GM12878 (cell line): ENCODE measurements at regions not wholly inside any gene's neighbourhood (a gene's known extent, or its start where the extent isn't known, plus 50 kb on each side); places are given as distances from the start of the nearest gene placed in this dataset.

Experiments
- ATAC-seq: fragments of 200-7000 bp; cut with Tn5 transposase; 3 replicates; pipeline ENCODE4 v1.9.1; 2020; ENCODE audit warnings: mild to moderate bottlenecking, moderate library complexity
- BruUV-seq: library from RNA; stranded (reverse); fragments of 400-500 nt; replicated peaks from 2 replicates; lab custom pipeline; 2021; lab: Mats Ljungman, UMichigan
- CTCF ChIA-PET: fragments of 300-600 bp; sonication (Branson Sonifier 250); formaldehyde crosslinking; extraction: SDS; loops from one replicate; lab custom pipeline; 2021; ENCODE audit warnings: inconsistent platforms; lab: Yijun Ruan, JAX
- POLR2A ChIA-PET: fragments of 350-600 bp; formaldehyde crosslinking; extraction: SDS; loops from one replicate; lab custom pipeline; 2021; ENCODE audit warnings: inconsistent platforms; lab: Charles Lee
- RAD21 ChIA-PET: fragments of 300-600 bp; sonication (Branson Sonifier 250); formaldehyde crosslinking; loops from one replicate; lab custom pipeline; 2023; ENCODE audit warnings: antibody characterized with exemption; ENCODE audit not compliant: unreplicated experiment; lab: Charles Lee
- SMC1A ChIA-PET: fragments of 300-600 bp; sonication (Branson Sonifier 250); formaldehyde crosslinking; loops from one replicate; lab custom pipeline; 2023; ENCODE audit not compliant: unreplicated experiment, uncharacterized antibody; lab: Charles Lee
- DNase-seq: peaks from one replicate; pipeline ENCODE4 v3.0.0-alpha.2; 2011; ENCODE audit warnings: low read depth, low spot score
- FAIRE-seq: peaks from 3 replicates; lab custom pipeline; 2011; peaks lifted over from hg19 to GRCh38; lab: Jason Lieb, UNC
- H2AFZ ChIP-seq: 2 replicates; pipeline ENCODE4 v1.6.0; 2011; ENCODE audit warnings: low read depth, low read length, control low read depth; ENCODE audit not compliant: control insufficient read depth
- H3K27ac ChIP-seq: 2 replicates; pipeline ENCODE4 v1.5.1; 2011; ENCODE audit warnings: control low read depth; ENCODE audit not compliant: control insufficient read depth, insufficient read depth
- H3K27me3 ChIP-seq, 2 experiments: replicated peaks in 1 of 2; 2 replicates each; pipeline versions ENCODE4 v1.6.0 to v1.6.1; 2011; ENCODE audit warnings: low read length in 1 of 2; ENCODE audit not compliant: control insufficient read depth in 2 of 2, insufficient read depth in 2 of 2
- H3K36me3 ChIP-seq, 2 experiments: 2 replicates each; pipeline ENCODE4 v1.5.1; 2011; ENCODE audit warnings: low read length in 1 of 2; ENCODE audit not compliant: control insufficient read depth in 2 of 2, insufficient read depth in 2 of 2
- H3K4me1 ChIP-seq: 2 replicates; pipeline ENCODE4 v1.6.1; 2011; ENCODE audit warnings: mild to moderate bottlenecking, low read length, moderate library complexity, mixed read lengths; ENCODE audit not compliant: control insufficient read depth, insufficient read depth
- H3K4me2 ChIP-seq: 2 replicates; pipeline ENCODE4 v1.6.0; 2011; ENCODE audit warnings: control low read depth; ENCODE audit not compliant: control insufficient read depth, insufficient read depth
- H3K4me3 ChIP-seq: fragments of 200-600 bp; sonication (generic); 2 replicates; pipeline ENCODE4 v1.5.1; 2016
- H3K79me2 ChIP-seq: 2 replicates; pipeline ENCODE4 v1.6.0; 2011; ENCODE audit warnings: low read length; ENCODE audit not compliant: control insufficient read depth, insufficient read depth
- H3K9ac ChIP-seq: 2 replicates; pipeline ENCODE4 v1.8.0; 2011; ENCODE audit warnings: low read length, control low read depth, mixed read lengths; ENCODE audit not compliant: control insufficient read depth, insufficient read depth
- H3K9me3 ChIP-seq: replicated peaks from 3 replicates; pipeline ENCODE4 v1.5.1; 2011; ENCODE audit warnings: mild to moderate bottlenecking, low read length; ENCODE audit not compliant: control insufficient read depth, insufficient read depth
- H4K20me1 ChIP-seq: 2 replicates; pipeline ENCODE4 v1.6.0; 2011; ENCODE audit not compliant: control insufficient read depth, insufficient read depth
- ASH2L ChIP-seq: fragments of 300-600, 200-600 bp; sonication (generic); IDR thresholded peaks from 2 replicates; pipeline ENCODE4 v1.6.1; 2017; ENCODE audit warnings: low read depth, mild to moderate bottlenecking, borderline replicate concordance
- BHLHE40 ChIP-seq, 2 experiments: fragments of 450-650 bp in 1 of 2; IDR thresholded peaks; 2 replicates each; pipeline ENCODE4 v1.6.1; 2011 to 2017; ENCODE audit warnings: low read depth in 2 of 2, borderline replicate concordance in 1 of 2, improper control_type of control experiment in 1 of 2, low read length in 1 of 2, mild to moderate bottlenecking in 1 of 2
- DPF2 ChIP-seq: fragments of 450-650 bp; IDR thresholded peaks from 2 replicates; pipeline ENCODE4 v1.6.1; 2017; ENCODE audit warnings: mild to moderate bottlenecking
- EP300 ChIP-seq, 2 experiments: fragments of 150-350 bp in 1 of 2; IDR thresholded peaks; 2 replicates each; pipeline ENCODE4 v1.6.1; 2011 to 2012; ENCODE audit warnings: low read depth in 2 of 2, low read length in 2 of 2, borderline replicate concordance in 1 of 2, improper control_type of control experiment in 1 of 2, inconsistent platforms in 1 of 2; ENCODE audit not compliant: control insufficient read depth in 1 of 2
- HDGF ChIP-seq: fragments of 450-650 bp; IDR thresholded peaks from 2 replicates; pipeline ENCODE4 v1.6.1; 2016; ENCODE audit warnings: antibody characterized with exemption
- IKZF2 ChIP-seq, 2 experiments: fragments of 450-650 bp; IDR thresholded peaks; 2 replicates each; pipeline ENCODE4 v1.6.1; 2017; ENCODE audit warnings: mild to moderate bottlenecking in 2 of 2, moderate library complexity in 2 of 2
- KLF5 ChIP-seq: fragments of 450-650 bp; IDR thresholded peaks from 2 replicates; pipeline ENCODE4 v1.6.1; 2014; ENCODE audit warnings: mild to moderate bottlenecking; ENCODE audit not compliant: partially characterized antibody
- MTA2 ChIP-seq: fragments of 450-650 bp; IDR thresholded peaks from 2 replicates; pipeline ENCODE4 v1.6.1; 2016; ENCODE audit warnings: low read depth, mild to moderate bottlenecking, moderate library complexity
- MTA3 ChIP-seq: IDR thresholded peaks from 2 replicates; pipeline ENCODE4 v1.6.1; 2012; ENCODE audit warnings: low read length, inconsistent platforms, borderline replicate concordance
- NR2C1 ChIP-seq: fragments of 450-650 bp; IDR thresholded peaks from 2 replicates; pipeline ENCODE4 v1.6.1; 2017; ENCODE audit warnings: antibody characterized with exemption, mild to moderate bottlenecking, moderate library complexity
- NR2C2 ChIP-seq: IDR thresholded peaks from 2 replicates; pipeline ENCODE4 v1.6.1; 2011; ENCODE audit warnings: borderline replicate concordance, low read depth; ENCODE audit not compliant: control insufficient read depth, insufficient read length
- TCF7 ChIP-seq: IDR thresholded peaks from 2 replicates; pipeline ENCODE4 v1.6.1; 2014; ENCODE audit warnings: antibody characterized with exemption, borderline replicate concordance
- ZBTB33 ChIP-seq: fragments of 450-650 bp; IDR thresholded peaks from 2 replicates; pipeline ENCODE4 v1.6.1; 2017; ENCODE audit warnings: mild to moderate bottlenecking
- ZNF217 ChIP-seq: fragments of 450-650 bp; IDR thresholded peaks from 2 replicates; pipeline ENCODE4 v1.6.1; 2017; ENCODE audit warnings: antibody characterized with exemption, mild to moderate bottlenecking
- ZSCAN29 ChIP-seq: fragments of 450-650 bp; IDR thresholded peaks from 2 replicates; pipeline ENCODE4 v1.6.1; 2017; ENCODE audit warnings: mild to moderate bottlenecking, moderate library complexity
- WGBS: methylation state at CpG from one replicate; pipeline ENCODE4 v1.1.6; 2016; ENCODE audit warnings: low lambda C conversion rate; ENCODE audit not compliant: insufficient replicate concordance, insufficient coverage; ENCODE audit errors: missing lambda C conversion rate; 5-methylcytosine and 5-hydroxymethylcytosine counted together
- in situ Hi-C: fragments of 300-500 bp; cut with MboI; formaldehyde crosslinking; loops from 9 replicates; pipeline ENCODE4 v1.14.3; 2018; ENCODE audit warnings: mixed read lengths
- intact Hi-C: fragments of 100-400 bp; cut with micrococcal nuclease; formaldehyde crosslinking; loops from one replicate; pipeline ENCODE4 v1.14.2; 2022; ENCODE audit not compliant: unreplicated experiment
- TF ChIP-seq, protein P1 (sequence below): fragments of 450-650 bp; IDR thresholded peaks from 2 replicates; pipeline ENCODE4 v1.6.1; 2016; ENCODE audit warnings: mild to moderate bottlenecking, moderate library complexity, borderline replicate concordance
- TF ChIP-seq, protein P2 (sequence below): fragments of 450-650 bp; IDR thresholded peaks from 2 replicates; pipeline ENCODE4 v1.6.1; 2016; ENCODE audit warnings: mild to moderate bottlenecking

DNA sequence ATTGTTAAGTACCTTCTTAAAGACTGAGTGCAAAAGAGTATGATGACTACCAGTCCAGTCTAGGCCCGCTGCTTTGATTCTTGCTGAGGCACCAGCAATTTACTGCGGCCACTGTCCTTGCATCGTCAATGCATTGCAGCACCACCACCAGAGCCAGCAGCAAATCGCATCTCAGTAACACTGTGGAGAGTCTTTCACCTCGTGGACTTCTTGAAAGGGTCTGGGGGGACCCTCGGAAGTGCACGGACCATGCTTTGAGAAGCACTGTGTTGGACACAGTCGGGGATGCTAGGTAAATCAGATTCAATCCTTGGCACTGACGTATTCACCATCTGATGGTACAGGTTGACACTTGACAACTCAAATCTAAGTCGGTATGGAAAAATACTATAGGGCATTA lies 493.6 kb downstream of the RPS24 start:
- Histone ChIP-seq H3K4me1 (no peaks in the 10 kb centered on the region), H4K20me1 (no peaks in the 10 kb centered on the region), H2AFZ (no peak overlapping the region), H3K9ac (no peak overlapping the region), H3K27me3 (no peaks in the 10 kb centered on the region), H3K4me2 (no peak overlapping the region), H3K9me3 (no peaks in the 10 kb centered on the region), H3K36me3 (no peaks in the 10 kb centered on the region), H3K4me3 (no peak overlapping the region), H3K27ac (no peak overlapping the region), H3K79me2 (no peaks in the 10 kb centered on the region)
- WGBS = 33% methylated on average over 10 of the region's 10 CpGs
- no peak for FAIRE-seq
- ChIA-PET POLR2A (no interaction called here), SMC1A (no interaction called here), RAD21 (no interaction called here), CTCF (no interaction called here)
- no TSS peak for BruUV-seq
- intact Hi-C loops (no loop called here), in situ Hi-C loops (no loop called here)
- ATAC-seq = no peak
- no peak for DNase-seq
- TF ChIP-seq KLF5 (no peak), TCF7 (no peak), NR2C1 (no peak), IKZF2 (IDR thresholded peaks at IDR 0.05) (no peak), NR2C2 (no peak), EP300 (IDR thresholded peaks at IDR 0.05; ENCODE audit: borderline replicate concordance in 1 of 2, control insufficient read depth in 1 of 2, low read depth in 2 of 2, low read length in 2 of 2) (no peak), ASH2L (no peak), ZNF217 (no peak), BHLHE40 (IDR thresholded peaks at IDR 0.05; ENCODE audit: borderline replicate concordance in 1 of 2, low read depth in 2 of 2, low read length in 1 of 2) (no peak), DPF2 (no peak), HDGF (no peak), ZSCAN29 (no peak), MTA3 (no peak), ZBTB33 (no peak), MTA2 (no peak)
- TF ChIP-seq, protein P1, sequence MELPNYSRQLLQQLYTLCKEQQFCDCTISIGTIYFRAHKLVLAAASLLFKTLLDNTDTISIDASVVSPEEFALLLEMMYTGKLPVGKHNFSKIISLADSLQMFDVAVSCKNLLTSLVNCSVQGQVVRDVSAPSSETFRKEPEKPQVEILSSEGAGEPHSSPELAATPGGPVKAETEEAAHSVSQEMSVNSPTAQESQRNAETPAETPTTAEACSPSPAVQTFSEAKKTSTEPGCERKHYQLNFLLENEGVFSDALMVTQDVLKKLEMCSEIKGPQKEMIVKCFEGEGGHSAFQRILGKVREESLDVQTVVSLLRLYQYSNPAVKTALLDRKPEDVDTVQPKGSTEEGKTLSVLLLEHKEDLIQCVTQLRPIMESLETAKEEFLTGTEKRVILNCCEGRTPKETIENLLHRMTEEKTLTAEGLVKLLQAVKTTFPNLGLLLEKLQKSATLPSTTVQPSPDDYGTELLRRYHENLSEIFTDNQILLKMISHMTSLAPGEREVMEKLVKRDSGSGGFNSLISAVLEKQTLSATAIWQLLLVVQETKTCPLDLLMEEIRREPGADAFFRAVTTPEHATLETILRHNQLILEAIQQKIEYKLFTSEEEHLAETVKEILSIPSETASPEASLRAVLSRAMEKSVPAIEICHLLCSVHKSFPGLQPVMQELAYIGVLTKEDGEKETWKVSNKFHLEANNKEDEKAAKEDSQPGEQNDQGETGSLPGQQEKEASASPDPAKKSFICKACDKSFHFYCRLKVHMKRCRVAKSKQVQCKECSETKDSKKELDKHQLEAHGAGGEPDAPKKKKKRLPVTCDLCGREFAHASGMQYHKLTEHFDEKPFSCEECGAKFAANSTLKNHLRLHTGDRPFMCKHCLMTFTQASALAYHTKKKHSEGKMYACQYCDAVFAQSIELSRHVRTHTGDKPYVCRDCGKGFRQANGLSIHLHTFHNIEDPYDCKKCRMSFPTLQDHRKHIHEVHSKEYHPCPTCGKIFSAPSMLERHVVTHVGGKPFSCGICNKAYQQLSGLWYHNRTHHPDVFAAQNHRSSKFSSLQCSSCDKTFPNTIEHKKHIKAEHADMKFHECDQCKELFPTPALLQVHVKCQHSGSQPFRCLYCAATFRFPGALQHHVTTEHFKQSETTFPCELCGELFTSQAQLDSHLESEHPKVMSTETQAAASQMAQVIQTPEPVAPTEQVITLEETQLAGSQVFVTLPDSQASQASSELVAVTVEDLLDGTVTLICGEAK = no peak
- TF ChIP-seq, protein P2, sequence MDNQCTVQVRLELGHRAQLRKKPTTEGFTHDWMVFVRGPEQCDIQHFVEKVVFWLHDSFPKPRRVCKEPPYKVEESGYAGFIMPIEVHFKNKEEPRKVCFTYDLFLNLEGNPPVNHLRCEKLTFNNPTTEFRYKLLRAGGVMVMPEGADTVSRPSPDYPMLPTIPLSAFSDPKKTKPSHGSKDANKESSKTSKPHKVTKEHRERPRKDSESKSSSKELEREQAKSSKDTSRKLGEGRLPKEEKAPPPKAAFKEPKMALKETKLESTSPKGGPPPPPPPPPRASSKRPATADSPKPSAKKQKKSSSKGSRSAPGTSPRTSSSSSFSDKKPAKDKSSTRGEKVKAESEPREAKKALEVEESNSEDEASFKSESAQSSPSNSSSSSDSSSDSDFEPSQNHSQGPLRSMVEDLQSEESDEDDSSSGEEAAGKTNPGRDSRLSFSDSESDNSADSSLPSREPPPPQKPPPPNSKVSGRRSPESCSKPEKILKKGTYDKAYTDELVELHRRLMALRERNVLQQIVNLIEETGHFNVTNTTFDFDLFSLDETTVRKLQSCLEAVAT = no peak
